ENCODE measurements at regions not wholly inside any gene's neighbourhood (a gene's known extent, or its start where the extent isn't known, plus 50 kb on each side); places are given as distances from the start of the nearest gene placed in this dataset.
"Not testable (repeated sequence)": the region's sequence is repeated elsewhere in the genome, so short reads cannot be mapped to it uniquely, and the experiment has no call there.

- DNase-seq: no peak
Observed at GRCh38 chr5:28374492-28374967, 1336.1 kb upstream of the CDH9 start.

GRCh38 chr5:28370896-28371295, 1332.5 kb upstream of the CDH9 start:
- no peak for DNase-seq

DNA sequence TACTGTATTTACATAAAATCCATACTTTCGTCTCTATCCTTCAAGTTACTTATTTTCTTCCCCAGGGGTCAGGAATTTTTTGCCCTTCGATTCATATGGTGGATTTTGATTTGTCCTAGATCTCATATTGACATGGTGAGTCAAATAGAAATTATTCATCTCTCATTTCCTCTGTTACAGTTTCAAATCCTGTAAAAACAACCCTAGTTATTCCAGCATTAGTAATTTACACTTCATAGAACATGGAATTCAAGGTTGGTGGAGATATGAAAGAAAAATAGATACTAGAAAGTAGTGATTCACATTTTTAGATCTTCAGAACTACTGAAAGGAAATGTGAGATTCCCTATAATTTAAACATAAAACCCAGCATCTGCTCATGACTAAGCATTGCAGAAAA, 1331.0 kb upstream of the CDH9 start:
- DNase-seq: no peak

DNA sequence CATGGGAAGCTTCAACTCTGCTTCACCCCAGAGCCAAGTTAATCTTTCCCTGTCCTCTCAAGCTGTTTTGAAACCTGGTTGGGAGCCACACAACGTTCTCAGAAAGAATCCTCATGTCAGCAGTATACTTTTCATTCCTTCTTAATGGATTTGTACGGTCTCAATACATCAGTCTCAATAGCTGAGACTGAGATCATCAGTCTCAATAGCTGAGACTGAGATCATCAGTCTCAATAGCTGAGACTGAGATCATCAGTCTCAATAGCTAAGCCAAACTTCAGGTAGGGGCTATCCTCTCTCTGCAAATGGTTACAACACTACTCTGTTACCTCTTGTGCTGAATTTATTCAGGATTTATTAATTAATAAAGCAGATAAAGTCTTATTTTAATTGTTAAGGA, 1317.4 kb upstream of the CDH9 start:
- DNase-seq: no peak

- no peak for DNase-seq
Observed at GRCh38 chr5:28346696-28347095, 1308.3 kb upstream of the CDH9 start.

DNA sequence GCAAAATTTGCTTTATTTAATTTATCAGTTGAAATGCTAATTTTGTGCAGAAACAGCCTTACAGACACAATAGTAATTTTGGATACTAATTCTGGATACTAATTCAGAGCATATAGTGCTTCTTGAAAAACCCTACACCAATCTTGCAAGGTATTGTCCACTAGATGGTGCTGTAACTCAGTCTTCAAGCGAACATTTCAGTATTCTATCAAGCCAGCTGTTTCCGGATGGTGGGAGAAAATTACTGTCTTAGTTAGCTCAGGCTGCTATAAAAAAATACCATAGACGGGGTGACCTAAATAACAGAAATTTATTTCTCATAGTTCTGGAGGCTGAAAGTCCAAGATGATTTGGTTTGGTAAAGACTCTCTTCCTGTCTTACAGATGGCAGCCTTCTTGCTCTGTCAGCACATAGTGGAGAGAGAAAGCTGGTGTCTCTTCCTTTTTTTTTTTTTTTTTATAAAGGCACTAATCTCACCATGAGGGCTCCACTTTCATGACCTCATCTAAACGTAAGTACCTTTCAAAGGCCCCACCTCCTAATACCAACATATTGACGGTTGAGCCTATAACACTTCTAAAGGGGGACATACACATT, 1306.5 kb upstream of the CDH9 start:
- DNase-seq: no peak

DNA sequence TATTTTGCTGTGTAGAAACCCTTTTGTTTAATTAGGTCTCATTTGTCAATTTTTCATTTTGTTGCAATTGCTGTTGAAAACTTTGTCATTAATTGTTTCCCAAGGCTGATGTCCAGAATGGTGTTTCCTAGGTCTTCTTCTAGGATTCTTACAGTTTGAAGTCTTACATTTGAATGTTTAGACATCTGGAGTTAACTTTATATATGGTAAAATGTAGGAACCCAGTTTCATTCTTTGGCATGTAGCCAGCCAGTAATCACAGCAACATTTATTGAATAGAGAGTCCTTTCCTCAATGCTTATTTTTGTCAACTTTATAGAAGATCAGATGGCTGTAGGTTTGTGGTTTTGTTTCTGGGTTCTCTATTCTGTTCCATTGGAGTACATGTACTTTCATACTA, 1290.8 kb upstream of the CDH9 start:
- DNase-seq: no peak

GRCh38 chr5:28328681-28329080, 1290.3 kb upstream of the CDH9 start:
- DNase-seq: no peak

DNA sequence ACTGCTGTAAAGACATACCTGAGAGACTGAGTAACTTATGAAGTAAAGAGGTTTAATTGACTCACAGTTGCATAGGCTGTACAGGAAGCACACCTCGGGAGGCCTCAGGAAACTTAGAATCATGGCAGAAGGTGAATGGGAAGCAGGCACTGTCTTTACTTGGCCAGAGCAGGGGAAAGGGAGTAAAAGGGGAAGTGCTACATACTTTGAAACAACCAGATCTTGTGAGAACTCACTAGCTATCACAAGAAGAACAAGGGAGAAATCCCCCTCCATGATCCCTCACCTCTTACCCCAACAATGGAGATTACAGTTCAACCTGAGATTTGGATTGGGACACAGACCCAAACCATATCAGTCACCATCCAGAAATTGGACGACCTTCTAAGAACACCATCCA, 1285.8 kb upstream of the CDH9 start:
- DNase-seq: no peak

DNA sequence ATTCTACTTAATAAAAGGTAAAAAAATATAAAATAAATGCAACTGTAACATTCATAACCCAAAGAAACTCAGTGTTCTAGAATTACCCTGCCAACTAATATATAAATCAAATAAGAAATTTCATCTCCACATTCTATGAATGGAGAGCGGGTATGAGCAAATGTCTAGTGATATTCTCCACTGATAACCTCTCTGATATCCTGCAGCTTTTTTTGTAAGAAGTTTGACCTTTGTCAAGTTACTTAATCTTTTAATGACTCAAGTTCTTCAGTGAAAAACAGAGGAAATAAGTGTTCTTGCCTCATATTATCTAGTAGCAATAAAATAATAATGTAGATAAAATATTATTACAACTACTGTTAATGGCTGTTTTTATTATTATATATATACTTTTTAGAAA, 1275.6 kb upstream of the CDH9 start:
- no peak for DNase-seq

DNA sequence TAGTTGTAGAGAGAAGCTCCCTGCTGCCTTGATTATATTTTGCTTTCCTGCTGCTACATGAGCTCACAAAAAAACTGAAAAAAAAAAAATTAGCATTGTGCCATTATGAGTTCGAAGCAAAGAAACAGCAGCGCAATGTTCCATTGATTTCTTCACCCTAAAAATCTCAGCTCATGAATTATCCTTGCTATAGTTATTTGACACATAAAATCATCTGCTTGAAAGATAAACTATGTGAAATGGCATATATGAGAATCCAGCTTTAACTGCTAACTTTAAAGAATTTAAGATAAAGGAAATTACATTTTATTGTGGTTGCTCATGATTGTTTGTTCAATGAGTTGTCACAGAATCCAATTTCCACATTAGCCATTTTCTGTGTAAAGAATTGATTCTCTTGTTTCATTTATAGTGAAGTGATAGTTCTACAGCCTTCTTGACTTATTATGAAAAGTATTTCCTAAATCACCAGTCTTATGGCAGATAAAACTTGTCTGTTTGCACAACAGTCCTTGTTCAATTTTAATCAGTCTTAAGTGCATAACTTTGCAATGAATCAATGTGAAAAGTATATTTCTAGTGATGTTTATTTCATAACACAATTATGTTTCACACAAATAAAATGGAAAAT, 1275.0 kb upstream of the CDH9 start:
- no peak for DNase-seq

GRCh38 chr5:28310696-28311095, 1272.3 kb upstream of the CDH9 start:
- no peak for DNase-seq

- no peak for DNase-seq
Observed at GRCh38 chr5:28305891-28306290, 1267.5 kb upstream of the CDH9 start.

DNA sequence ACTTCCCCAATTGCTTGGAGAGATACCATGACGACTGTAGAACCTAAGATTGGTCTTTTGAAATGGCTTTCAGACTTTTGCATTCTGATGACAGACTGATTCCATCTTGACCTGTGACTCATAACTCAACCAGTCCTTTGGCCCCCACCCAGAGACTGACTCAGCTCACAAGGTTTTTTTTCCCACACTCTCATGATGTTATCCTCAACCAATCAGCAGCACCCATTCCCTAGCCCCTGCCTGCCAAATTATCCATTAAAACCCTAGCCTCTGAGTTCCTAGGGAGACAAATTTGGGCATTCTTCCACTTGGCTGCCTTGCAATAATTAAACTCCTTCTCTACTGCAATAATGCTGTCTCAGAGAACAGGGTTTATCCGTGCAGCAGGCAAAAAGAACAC, 1263.3 kb upstream of the CDH9 start:
- DNase-seq: no peak

DNA sequence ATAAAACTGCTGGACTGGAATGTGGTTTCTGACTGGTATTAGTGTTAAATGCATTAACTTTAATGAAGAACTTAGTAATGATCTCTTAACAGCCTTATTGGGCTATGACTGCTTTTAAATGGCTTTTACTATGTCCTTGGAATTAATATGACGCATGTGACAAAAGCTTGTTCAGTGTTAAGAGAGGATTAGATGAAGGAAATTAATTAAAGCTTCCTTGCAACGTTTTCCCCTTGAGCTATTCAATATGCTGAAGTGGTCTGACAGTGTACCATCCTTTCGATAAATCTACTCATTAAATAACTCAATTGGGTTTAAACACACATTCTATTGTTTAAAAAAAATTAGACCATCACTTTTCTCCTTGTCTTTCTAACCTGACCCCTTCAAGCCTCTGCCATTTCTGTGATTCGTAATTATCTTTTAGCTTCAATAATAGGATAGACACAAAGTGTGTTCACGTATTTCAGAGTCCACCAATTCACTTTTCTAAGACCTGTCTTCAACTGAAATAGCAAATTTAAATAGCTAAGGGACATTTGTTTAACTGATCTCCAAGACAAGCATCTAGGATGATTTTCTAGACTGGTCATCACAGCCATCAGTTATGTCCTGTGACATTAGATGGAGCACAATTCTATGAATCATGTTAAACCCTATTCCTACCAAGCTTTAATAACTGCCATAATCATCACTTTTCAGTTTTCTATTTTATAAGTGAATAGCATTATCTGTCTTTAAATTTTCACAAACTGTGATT, 1258.0 kb upstream of the CDH9 start:
- no peak for DNase-seq

GRCh38 chr5:28287021-28287420, 1248.6 kb upstream of the CDH9 start:
- DNase-seq: not testable (repeated sequence)

DNA sequence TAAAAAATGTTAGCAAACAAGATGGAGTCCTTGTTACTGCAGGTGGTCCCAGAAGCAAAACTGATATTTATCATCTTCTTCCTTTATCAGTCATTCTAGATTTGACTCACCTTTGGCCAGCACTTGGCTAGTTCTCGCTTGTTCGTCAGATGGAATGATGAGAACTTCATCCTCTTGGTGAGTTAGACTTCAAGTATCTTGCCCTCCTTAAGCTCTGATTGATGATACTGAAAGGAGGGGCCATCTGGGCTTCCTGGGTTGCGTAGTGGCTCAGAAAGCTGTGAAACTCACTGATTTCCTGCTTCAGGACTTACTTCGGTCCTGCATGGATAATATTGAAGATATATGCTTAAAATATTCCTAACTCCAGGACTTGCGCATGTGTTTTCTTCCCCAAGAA, 1248.2 kb upstream of the CDH9 start:
- DNase-seq: no peak

- DNase-seq: no peak
Observed at GRCh38 chr5:28284788-28285187, 1246.4 kb upstream of the CDH9 start.

GRCh38 chr5:28281351-28281750, 1243.0 kb upstream of the CDH9 start:
- DNase-seq: no peak

- no peak for DNase-seq
Observed at GRCh38 chr5:28275931-28276330, 1237.5 kb upstream of the CDH9 start.

- no peak for DNase-seq
Observed at GRCh38 chr5:28269978-28270377, 1231.6 kb upstream of the CDH9 start.

GRCh38 chr5:28265877-28266276, 1227.5 kb upstream of the CDH9 start:
- no peak for DNase-seq

- DNase-seq: no peak
Observed at GRCh38 chr5:28254846-28255245, 1216.5 kb upstream of the CDH9 start.

DNA sequence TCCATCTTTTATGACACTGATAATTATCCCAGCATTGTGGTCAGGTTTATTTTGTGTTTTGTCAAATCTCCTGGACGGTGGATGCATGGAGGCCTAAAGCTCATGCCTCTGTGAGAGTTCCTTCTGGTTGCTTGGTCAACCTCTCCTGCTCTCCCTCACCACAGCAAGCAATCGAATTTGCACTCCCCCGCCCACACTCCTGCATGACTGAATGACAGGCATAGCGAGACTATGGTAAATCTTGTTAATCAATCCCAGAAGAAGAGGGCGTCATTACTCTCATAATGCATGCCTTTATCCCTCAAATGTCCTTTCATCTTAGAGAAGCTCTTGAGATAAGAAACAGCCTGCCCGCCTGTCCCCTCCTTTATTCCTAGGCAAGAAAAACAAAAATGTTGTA, 1215.0 kb upstream of the CDH9 start:
- no peak for DNase-seq

All from dermis blood vessel endothelial cell (primary cell).